Fibroblast of pulmonary artery (primary cell): ENCODE measurements at regions not wholly inside any gene's neighbourhood (a gene's known extent, or its start where the extent isn't known, plus 50 kb on each side); places are given as distances from the start of the nearest gene placed in this dataset.

Experiments used
- DNase-seq: peaks from one replicate; pipeline ENCODE4 v3.0.0-alpha.2; 2010; ENCODE audit warnings: low read depth
- H3K4me3 ChIP-seq: replicated peaks from 2 replicates; pipeline ENCODE4 v1.5.1; 2011; ENCODE audit warnings: low read depth, mild to moderate bottlenecking, control low read depth, low read length, moderate library complexity
- CTCF ChIP-seq: IDR thresholded peaks from 2 replicates; pipeline ENCODE4 v1.5.1; 2011; ENCODE audit warnings: mild to moderate bottlenecking, control low read depth, low read length, inconsistent platforms; ENCODE audit errors: missing control alignments

GRCh38 chr4:84419201-84419600 is 79.9 kb downstream of the NKX6-1 start:
- TF ChIP-seq CTCF, result no peak
- no peak for DNase-seq
- H3K4me3 ChIP-seq, result no peak overlapping the region

GRCh38 chr4:84417997-84418709 is 80.9 kb downstream of the NKX6-1 start:
- TF ChIP-seq CTCF, result no peak
- no peak for DNase-seq
- H3K4me3 ChIP-seq, result no peak overlapping the region

- TF ChIP-seq CTCF, result no peak
- DNase-seq, result no peak
- no peak overlapping the region for H3K4me3 ChIP-seq
These were observed 85.1 kb downstream of the NKX6-1 start for GRCh38 chr4:84413976-84414375.

- DNase-seq, result no peak
- no peak overlapping the region for H3K4me3 ChIP-seq
- no peak for TF ChIP-seq CTCF
These were observed 85.6 kb downstream of the NKX6-1 start for GRCh38 chr4:84413480-84413879.

- H3K4me3 ChIP-seq, result no peak overlapping the region
- DNase-seq, result no peak
- TF ChIP-seq CTCF, result no peak
These were observed 87.0 kb downstream of the NKX6-1 start for GRCh38 chr4:84412062-84412461.

- no peak for DNase-seq
- no peak overlapping the region for H3K4me3 ChIP-seq
- TF ChIP-seq CTCF, result no peak
These were observed 91.3 kb downstream of the NKX6-1 start for GRCh38 chr4:84407554-84408407.

GRCh38 chr4:84403656-84404055 is 95.4 kb downstream of the NKX6-1 start:
- H3K4me3 ChIP-seq, result no peak overlapping the region
- no peak for DNase-seq
- TF ChIP-seq CTCF, result no peak
